CD4-positive, alpha-beta T cell treated with Interleukin-4 for 1 hour (primary cell): ENCODE measurements at regions not wholly inside any gene's neighbourhood (a gene's known extent, or its start where the extent isn't known, plus 50 kb on each side); places are given as distances from the start of the nearest gene placed in this dataset.
"Not testable (repeated sequence)": the region's sequence is repeated elsewhere in the genome, so short reads cannot be mapped to it uniquely, and the experiment has no call there.

ENCODE experiments used
- DNase-seq, 2 donors: peaks; one replicate each; pipeline ENCODE4 v3.0.0-alpha.2; 2020 to 2022

- no peak for DNase-seq
Observed at GRCh38 chr12:63508543-63508942, 159.8 kb downstream of the DPY19L2 start.

GRCh38 chr12:63499567-63499966, 168.7 kb downstream of the DPY19L2 start:
- no peak for DNase-seq

GRCh38 chr12:63498239-63498638, 170.1 kb downstream of the DPY19L2 start:
- DNase-seq: no peak

- DNase-seq: no peak
Observed at GRCh38 chr12:63496654-63497053, 171.6 kb downstream of the DPY19L2 start.

GRCh38 chr12:63495974-63496373, 172.3 kb downstream of the DPY19L2 start:
- no peak for DNase-seq

- DNase-seq: not testable (repeated sequence)
Observed at GRCh38 chr12:63493357-63493756, 174.9 kb downstream of the DPY19L2 start.

- no peak for DNase-seq
Observed at GRCh38 chr12:63480186-63480585, 188.1 kb downstream of the DPY19L2 start.

- no peak for DNase-seq
Observed at GRCh38 chr12:63470161-63470560, 198.1 kb downstream of the DPY19L2 start.

GRCh38 chr12:63467951-63468350, 200.3 kb downstream of the DPY19L2 start:
- DNase-seq: no peak

- DNase-seq: no peak
Observed at GRCh38 chr12:63457857-63458256, 210.4 kb downstream of the DPY19L2 start.

- no peak for DNase-seq
Observed at GRCh38 chr12:63457428-63457827, 210.9 kb downstream of the DPY19L2 start.

GRCh38 chr12:63450816-63451215, 217.5 kb downstream of the DPY19L2 start:
- DNase-seq: no peak

- no peak for DNase-seq
Observed at GRCh38 chr12:63450334-63450733, 218.0 kb downstream of the DPY19L2 start.

- DNase-seq: no peak
Observed at GRCh38 chr12:63445224-63445880, 222.9 kb downstream of the DPY19L2 start.

GRCh38 chr12:63440048-63440447, 228.2 kb downstream of the DPY19L2 start:
- DNase-seq: no peak

- not testable (repeated sequence) for DNase-seq
Observed at GRCh38 chr12:63434384-63434783, 233.9 kb downstream of the DPY19L2 start.

- DNase-seq: not testable (repeated sequence)
Observed at GRCh38 chr12:63427969-63428368, 240.3 kb downstream of the DPY19L2 start.

- DNase-seq: not testable (repeated sequence)
Observed at GRCh38 chr12:63427029-63427428, 241.3 kb downstream of the DPY19L2 start.

GRCh38 chr12:63424671-63425070, 243.6 kb downstream of the DPY19L2 start:
- no peak for DNase-seq

GRCh38 chr12:63423839-63424238, 244.5 kb downstream of the DPY19L2 start:
- DNase-seq: no peak

- DNase-seq: peak; percentile 13 to 26
Observed at GRCh38 chr12:63420206-63420644, 248.1 kb downstream of the DPY19L2 start.

- DNase-seq: no peak
Observed at GRCh38 chr12:63419154-63419553, 249.1 kb downstream of the DPY19L2 start.

GRCh38 chr12:63416788-63417187, 251.5 kb downstream of the DPY19L2 start:
- no peak for DNase-seq

GRCh38 chr12:63415357-63415756, 252.9 kb downstream of the DPY19L2 start:
- DNase-seq: no peak

GRCh38 chr12:63410197-63410596, 258.1 kb downstream of the DPY19L2 start:
- DNase-seq: no peak
